IMR-90 (cell line): ENCODE measurements at regions not wholly inside any gene's neighbourhood (a gene's known extent, or its start where the extent isn't known, plus 50 kb on each side); places are given as distances from the start of the nearest gene placed in this dataset.

ENCODE experiments used
- BHLHE40 ChIP-seq: fragments of 150-350 bp; IDR thresholded peaks from 2 replicates; pipeline ENCODE4 v1.6.1; 2016; ENCODE audit warnings: mild to moderate bottlenecking, low read depth, low read length
- CEBPB ChIP-seq: IDR thresholded peaks from 2 replicates; pipeline ENCODE4 v1.6.1; 2012; ENCODE audit warnings: low read depth, low read length, improper control_type of control experiment
- CTCF ChIP-seq: conservative IDR thresholded peaks from 2 replicates; pipeline ENCODE4 v1.5.1; 2012; ENCODE audit warnings: mild to moderate bottlenecking, low read depth, low read length, improper control_type of control experiment
- ELK1 ChIP-seq: fragments of 150-350 bp; IDR thresholded peaks from 2 replicates; pipeline ENCODE4 v1.6.1; 2016; ENCODE audit warnings: low read depth, mild to moderate bottlenecking, low read length, moderate library complexity, borderline replicate concordance
- FOS ChIP-seq: fragments of 150-350 bp; IDR thresholded peaks from 2 replicates; pipeline ENCODE4 v1.6.1; 2016; ENCODE audit warnings: low read depth, low read length
- MAZ ChIP-seq: IDR thresholded peaks from 2 replicates; pipeline ENCODE4 v1.6.1; 2012; ENCODE audit warnings: low read depth, mild to moderate bottlenecking, low read length, improper control_type of control experiment, moderate library complexity, borderline replicate concordance
- POLR2A ChIP-seq: IDR thresholded peaks from 2 replicates; pipeline ENCODE4 v1.6.1; 2012; ENCODE audit warnings: mild to moderate bottlenecking, low read depth, low read length
- RAD21 ChIP-seq: IDR thresholded peaks from 2 replicates; pipeline ENCODE4 v1.6.1; 2012; ENCODE audit warnings: low read length, improper control_type of control experiment
- RCOR1 ChIP-seq: IDR thresholded peaks from 2 replicates; pipeline ENCODE4 v1.6.1; 2012; ENCODE audit warnings: mild to moderate bottlenecking, low read length, improper control_type of control experiment; ENCODE audit not compliant: insufficient replicate concordance
- SMC3 ChIP-seq: fragments of 150-350 bp; IDR thresholded peaks from 2 replicates; pipeline ENCODE4 v1.6.1; 2016; ENCODE audit warnings: low read depth, mild to moderate bottlenecking, antibody characterized with exemption, low read length, moderate library complexity
- USF2 ChIP-seq: fragments of 150-350 bp; IDR thresholded peaks from 2 replicates; pipeline ENCODE4 v1.6.1; 2017; ENCODE audit warnings: mild to moderate bottlenecking, antibody characterized with exemption, low read length, low read depth

- no peak for TF ChIP-seq POLR2A
- no peak for TF ChIP-seq CTCF
- TF ChIP-seq USF2: no peak
- no peak for TF ChIP-seq RAD21
- TF ChIP-seq BHLHE40: no peak
- TF ChIP-seq FOS: no peak
- no peak for TF ChIP-seq MAZ
- TF ChIP-seq RCOR1: no peak
- no peak for TF ChIP-seq SMC3
- TF ChIP-seq CEBPB: no peak
- no peak for TF ChIP-seq ELK1
These were observed 2277.1 kb downstream of the TP53TG3F start for GRCh38 chr16:35736546-35736945.
